H1 (cell line): ENCODE measurements at regions not wholly inside any gene's neighbourhood (a gene's known extent, or its start where the extent isn't known, plus 50 kb on each side); places are given as distances from the start of the nearest gene placed in this dataset.

ENCODE experiments used
- CTBP2 ChIP-seq: IDR thresholded peaks from 2 replicates; pipeline ENCODE4 v1.7.0; 2011; ENCODE audit warnings: borderline replicate concordance, mild to moderate bottlenecking, moderate library complexity, mixed read lengths, low read length; ENCODE audit not compliant: insufficient read depth, insufficient read length
- FOSL1 ChIP-seq: IDR thresholded peaks from 2 replicates; pipeline ENCODE4 v1.6.1; 2011; ENCODE audit warnings: mild to moderate bottlenecking, low read depth, low read length, moderate library complexity; ENCODE audit not compliant: insufficient read depth
- NANOG ChIP-seq: IDR thresholded peaks from 2 replicates; pipeline ENCODE4 v1.6.1; 2011; ENCODE audit warnings: low read length, low read depth, mild to moderate bottlenecking, inconsistent platforms; ENCODE audit not compliant: insufficient read depth, poor library complexity, severe bottlenecking
- USF2 ChIP-seq: IDR thresholded peaks from 2 replicates; pipeline ENCODE4 v1.6.1; 2011; ENCODE audit warnings: low read length, improper control_type of control experiment

DNA sequence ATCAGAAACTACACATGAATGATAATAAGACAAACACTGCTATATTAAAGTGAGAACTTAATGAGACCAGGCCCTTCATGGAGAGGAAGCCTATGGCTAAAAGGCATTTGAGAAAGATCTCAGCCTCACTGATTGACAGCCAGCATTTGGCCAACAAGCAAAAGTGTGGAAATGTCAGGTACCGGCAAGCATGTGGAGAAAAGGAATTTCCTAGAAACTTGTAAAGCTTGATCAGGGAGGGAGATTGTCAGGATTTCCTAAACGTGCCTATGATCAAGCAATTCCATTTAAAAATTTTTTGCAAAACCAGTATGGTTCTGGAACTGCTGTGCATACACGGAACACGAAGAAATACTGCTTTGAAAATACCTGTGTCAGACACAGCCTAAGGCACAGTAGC is 220.3 kb upstream of the ATP10A start (continued):
- TF ChIP-seq FOSL1: no peak
- TF ChIP-seq USF2: no peak
- no peak for TF ChIP-seq NANOG
- no peak for TF ChIP-seq CTBP2
